H1 (cell line): ENCODE measurements at regions not wholly inside any gene's neighbourhood (a gene's known extent, or its start where the extent isn't known, plus 50 kb on each side); places are given as distances from the start of the nearest gene placed in this dataset.

ENCODE experiments used
- CTCF ChIA-PET: fragments of 300-600 bp; sonication (Branson Sonifier 250); formaldehyde crosslinking; loops from one replicate; lab custom pipeline; 2021; ENCODE audit not compliant: partially characterized antibody; lab: Charles Lee
- POLR2A ChIA-PET: fragments of 300-600 bp; sonication (Branson Sonifier 250); formaldehyde crosslinking; loops from one replicate; lab custom pipeline; 2021; ENCODE audit warnings: inconsistent platforms; ENCODE audit not compliant: partially characterized antibody; lab: Charles Lee
- DNase-seq, 2 experiments: peaks; one replicate each; pipeline versions ENCODE4 v3.0.0 to v3.0.0-alpha.2; 2010 to 2022; ENCODE audit warnings: low spot score in 2 of 2, low read depth in 1 of 2, mixed read lengths in 1 of 2
- FAIRE-seq: peaks from 2 replicates; lab custom pipeline; 2011; peaks lifted over from hg19 to GRCh38; lab: Jason Lieb, UNC
- H2AFZ ChIP-seq: 2 replicates; pipeline ENCODE4 v1.8.1; 2012; ENCODE audit warnings: low read length, inconsistent platforms
- H2AK5ac ChIP-seq: 2 replicates; pipeline ENCODE4 v1.6.1; 2013; ENCODE audit warnings: low read depth, low read length
- H2BK120ac ChIP-seq: replicated peaks from 2 replicates; pipeline ENCODE3; 2013; ENCODE audit warnings: low read depth, low read length, inconsistent platforms
- H2BK12ac ChIP-seq: 2 replicates; pipeline ENCODE4 v1.6.1; 2013; ENCODE audit warnings: low read depth, low read length
- H2BK15ac ChIP-seq: 2 replicates; pipeline ENCODE4 v1.6.1; 2013; ENCODE audit warnings: low read length
- H2BK20ac ChIP-seq: 2 replicates; pipeline ENCODE4 v1.6.1; 2013; ENCODE audit warnings: low read length
- H2BK5ac ChIP-seq: 2 replicates; pipeline ENCODE4 v1.6.1; 2013; ENCODE audit warnings: low read depth, low read length
- H3K14ac ChIP-seq: 2 replicates; pipeline ENCODE4 v1.6.1; 2013; ENCODE audit warnings: inconsistent platforms; ENCODE audit not compliant: insufficient read length
- H3K18ac ChIP-seq: 2 replicates; pipeline ENCODE4 v1.6.1; 2013; ENCODE audit warnings: low read length; ENCODE audit errors: extremely low read depth
- H3K23ac ChIP-seq: 2 replicates; pipeline ENCODE4 v1.6.1; 2013; ENCODE audit warnings: inconsistent platforms; ENCODE audit not compliant: insufficient read length
- H3K23me2 ChIP-seq: 2 replicates; pipeline ENCODE4 v1.6.1; 2013; ENCODE audit warnings: low read depth, low read length
- H3K27ac ChIP-seq: 2 replicates; pipeline ENCODE4 v1.6.1; 2011; ENCODE audit warnings: low read depth, low read length, inconsistent platforms
- H3K27me3 ChIP-seq, 4 experiments: replicated peaks in 1 of 4; 1 replicate in 1 of 4; 2 replicates in 3 of 4; pipeline versions ENCODE4 v1.6.1 to v1.8.1; 2011 to 2013; ENCODE audit warnings: low read length in 3 of 4, mild to moderate bottlenecking in 3 of 4, inconsistent platforms in 2 of 4, mixed read lengths in 2 of 4, moderate library complexity in 1 of 4; ENCODE audit not compliant: control insufficient read depth in 3 of 4, insufficient read depth in 3 of 4; ENCODE audit errors: extremely low read depth in 1 of 4
- H3K36me3 ChIP-seq, 4 experiments: 2 replicates each; pipeline versions ENCODE4 v1.6.1 to v1.8.1; 2011 to 2013; ENCODE audit warnings: mild to moderate bottlenecking in 4 of 4, low read length in 3 of 4, moderate library complexity in 2 of 4, control low read depth in 1 of 4, inconsistent platforms in 1 of 4; ENCODE audit not compliant: insufficient read depth in 4 of 4, control insufficient read depth in 2 of 4
- H3K4ac ChIP-seq: replicated peaks from 2 replicates; pipeline ENCODE3; 2013; ENCODE audit warnings: low read length, low read depth, mixed read lengths, inconsistent platforms; ENCODE audit not compliant: insufficient read length
- H3K4me1 ChIP-seq, 4 experiments: replicated peaks in 1 of 4; 1 replicate in 1 of 4; 2 replicates in 3 of 4; pipeline versions ENCODE4 v1.6.1 to v1.8.1; 2011 to 2013; ENCODE audit warnings: low read length in 3 of 4, inconsistent platforms in 2 of 4, mixed read lengths in 1 of 4; ENCODE audit not compliant: insufficient read depth in 4 of 4, control insufficient read depth in 3 of 4
- H3K4me2 ChIP-seq, 2 experiments: 2 replicates each; pipeline versions ENCODE4 v1.6.1 to v1.8.1; 2011 to 2013; ENCODE audit warnings: low read depth in 2 of 2, low read length in 2 of 2, control low read depth in 1 of 2, inconsistent platforms in 1 of 2, mild to moderate bottlenecking in 1 of 2; ENCODE audit not compliant: insufficient read depth in 1 of 2
- H3K4me3 ChIP-seq, 4 experiments: fragments of 200-600, 300-600 bp in 1 of 4; sonication (generic), shearing (Covaris generic), sonication (Bioruptor Twin) in 1 of 4; 2 replicates each; pipeline versions ENCODE4 v1.5.1 to v1.8.1; 2011 to 2016; ENCODE audit warnings: low read length in 4 of 4, low read depth in 3 of 4, control low read depth in 2 of 4, inconsistent platforms in 2 of 4, mild to moderate bottlenecking in 2 of 4, mixed read lengths in 1 of 4, moderate library complexity in 1 of 4; ENCODE audit not compliant: insufficient read depth in 2 of 4; ENCODE audit errors: extremely low read depth in 1 of 4
- H3K56ac ChIP-seq: replicated peaks from 2 replicates; pipeline ENCODE3; 2013; ENCODE audit warnings: low read depth, mild to moderate bottlenecking, mixed read lengths, low read length, inconsistent platforms; ENCODE audit not compliant: insufficient read length
- H3K79me1 ChIP-seq: 2 replicates; pipeline ENCODE4 v1.6.1; 2013; ENCODE audit warnings: low read depth, low read length, control low read depth
- H3K79me2 ChIP-seq, 2 experiments: 2 replicates each; pipeline versions ENCODE4 v1.6.1 to v1.8.1; 2012 to 2013; ENCODE audit warnings: low read length in 2 of 2, mild to moderate bottlenecking in 2 of 2, inconsistent platforms in 1 of 2; ENCODE audit not compliant: insufficient read depth in 2 of 2, control insufficient read depth in 1 of 2
- H3K9ac ChIP-seq, 4 experiments: replicated peaks in 1 of 4; 1 replicate in 1 of 4; 2 replicates in 3 of 4; pipeline versions ENCODE4 v1.6.1 to v1.8.1; 2011 to 2013; ENCODE audit warnings: low read depth in 3 of 4, low read length in 3 of 4, control low read depth in 2 of 4, mild to moderate bottlenecking in 2 of 4, moderate library complexity in 2 of 4, inconsistent platforms in 1 of 4; ENCODE audit errors: extremely low read depth in 1 of 4
- H3K9me3 ChIP-seq, 2 experiments: 2 replicates each; pipeline versions ENCODE4 v1.6.1 to v1.8.1; 2012 to 2013; ENCODE audit warnings: mild to moderate bottlenecking in 2 of 2, moderate library complexity in 2 of 2, control low read depth in 1 of 2, inconsistent platforms in 1 of 2, low read depth in 1 of 2, low read length in 1 of 2, mixed read lengths in 1 of 2; ENCODE audit not compliant: insufficient read depth in 2 of 2
- H4K20me1 ChIP-seq, 2 experiments: replicated peaks in 1 of 2; 2 replicates each; pipeline versions ENCODE3 to v1.8.1; 2011 to 2013; ENCODE audit warnings: inconsistent platforms in 2 of 2, low read length in 2 of 2, mild to moderate bottlenecking in 1 of 2; ENCODE audit not compliant: insufficient read depth in 2 of 2, control insufficient read depth in 1 of 2
- H4K5ac ChIP-seq: 2 replicates; pipeline ENCODE4 v1.6.1; 2013; ENCODE audit warnings: low read length, low read depth, mixed read lengths, inconsistent platforms; ENCODE audit not compliant: insufficient read length
- H4K8ac ChIP-seq: 2 replicates; pipeline ENCODE4 v1.8.0; 2013; ENCODE audit warnings: mild to moderate bottlenecking, moderate library complexity, low read length, inconsistent platforms; ENCODE audit not compliant: insufficient read depth; ENCODE audit errors: extremely low read depth
- H4K91ac ChIP-seq: replicated peaks from 2 replicates; pipeline ENCODE3; 2013; ENCODE audit warnings: low read length, mixed read lengths, inconsistent platforms; ENCODE audit not compliant: insufficient read length
- ASH2L ChIP-seq: fragments of 200-600, 300-600 bp; sonication (generic); IDR thresholded peaks from one replicate; pipeline ENCODE4 v1.7.1; 2017; ENCODE audit warnings: low read length
- CEBPB ChIP-seq: IDR thresholded peaks from 2 replicates; pipeline ENCODE4 v1.6.1; 2012; ENCODE audit warnings: low read depth, low read length
- CHD1 ChIP-seq: IDR thresholded peaks from 2 replicates; pipeline ENCODE4 v1.6.1; 2012; ENCODE audit warnings: low read depth, low read length, improper control_type of control experiment
- CTBP2 ChIP-seq: IDR thresholded peaks from 2 replicates; pipeline ENCODE4 v1.7.0; 2011; ENCODE audit warnings: borderline replicate concordance, mild to moderate bottlenecking, moderate library complexity, mixed read lengths, low read length; ENCODE audit not compliant: insufficient read depth, insufficient read length
- EP300 ChIP-seq, 2 experiments: IDR thresholded peaks; 1 replicate in 1 of 2; 2 replicates in 1 of 2; pipeline ENCODE4 v1.6.1; 2011 to 2012; ENCODE audit warnings: low read depth in 2 of 2, low read length in 2 of 2, mild to moderate bottlenecking in 2 of 2, borderline replicate concordance in 1 of 2, inconsistent platforms in 1 of 2, moderate library complexity in 1 of 2
- KDM4A ChIP-seq: IDR thresholded peaks from one replicate; pipeline ENCODE4 v1.7.1; 2012; ENCODE audit warnings: low read depth, mild to moderate bottlenecking, moderate library complexity, low read length, inconsistent platforms; ENCODE audit not compliant: severe bottlenecking
- MAFK ChIP-seq: IDR thresholded peaks from 2 replicates; pipeline ENCODE4 v1.6.1; 2012; ENCODE audit warnings: low read depth, mild to moderate bottlenecking, improper control_type of control experiment, low read length
- RBBP5 ChIP-seq: IDR thresholded peaks from 2 replicates; pipeline ENCODE4 v1.7.1; 2012; ENCODE audit warnings: low read depth, mild to moderate bottlenecking, inconsistent platforms, low read length, moderate library complexity, borderline replicate concordance
- SP1 ChIP-seq: IDR thresholded peaks from 2 replicates; pipeline ENCODE4 v1.6.1; 2011; ENCODE audit warnings: low read depth, low read length
- SP2 ChIP-seq: IDR thresholded peaks from 2 replicates; pipeline ENCODE4 v1.6.1; 2012; ENCODE audit warnings: mild to moderate bottlenecking, low read length, inconsistent platforms
- SUZ12 ChIP-seq: fragments of 200-600 bp; sonication (generic); IDR thresholded peaks from 2 replicates; pipeline ENCODE4 v1.6.1; 2012; ENCODE audit warnings: mild to moderate bottlenecking, inconsistent platforms, low read length, moderate library complexity, mixed read lengths
- TBP ChIP-seq: IDR thresholded peaks from 2 replicates; pipeline ENCODE4 v1.6.1; 2011; ENCODE audit warnings: low read depth, low read length, improper control_type of control experiment
- ZNF274 ChIP-seq: IDR thresholded peaks from 2 replicates; pipeline ENCODE4 v1.7.0; 2012; ENCODE audit warnings: low read length, borderline replicate concordance; ENCODE audit errors: extremely low read depth
- WGBS, 2 experiments: shearing (Covaris generic) in 1 of 2; methylation state at CpG; one replicate each; pipeline versions ENCODE4 v1.1.6 to v1.1.7; 2013 to 2015; ENCODE audit warnings: low lambda C conversion rate in 2 of 2, mixed read lengths in 2 of 2, inconsistent platforms in 1 of 2, low coverage in 1 of 2, missing lambda C conversion rate in 1 of 2; ENCODE audit not compliant: insufficient replicate concordance in 2 of 2, insufficient coverage in 1 of 2, insufficient read length in 1 of 2; ENCODE audit errors: extremely low coverage in 1 of 2, missing lambda C conversion rate in 1 of 2; 5-methylcytosine and 5-hydroxymethylcytosine counted together

DNA sequence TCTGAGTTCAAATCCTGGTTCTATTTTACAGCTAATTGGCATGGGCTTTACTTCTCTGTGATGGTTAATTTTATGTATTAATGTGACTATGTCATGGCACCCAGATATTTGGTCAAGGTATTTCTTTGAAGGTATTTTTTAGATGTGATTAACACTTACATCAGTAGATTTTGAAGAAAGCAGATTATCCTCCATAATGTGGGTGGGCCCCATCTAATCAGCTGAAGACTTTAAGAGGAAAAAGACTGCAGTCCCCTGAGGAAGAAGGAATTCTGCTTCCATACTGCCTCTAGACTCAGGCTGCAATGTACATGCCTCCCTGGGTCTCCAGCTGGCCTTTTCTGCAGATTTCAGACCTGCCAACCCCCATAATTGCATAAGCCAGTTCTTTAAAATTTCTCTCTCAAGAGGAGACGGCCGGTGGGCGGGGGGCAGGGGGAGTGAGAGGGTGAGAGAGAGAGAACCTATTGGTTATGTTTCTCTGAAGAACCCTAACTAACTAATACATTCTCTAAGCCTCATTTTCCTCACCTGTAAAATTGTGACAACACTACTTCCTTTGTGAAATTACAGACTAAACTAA is 338.2 kb upstream of the PRDM1 start:
- Histone ChIP-seq H3K79me2 (no peaks in the 10 kb centered on the region), H3K27me3 (no peaks in the 10 kb centered on the region), H2AK5ac (no peak overlapping the region), H4K91ac (no peak overlapping the region), H2BK120ac (no peak overlapping the region), H3K9ac (no peak overlapping the region), H3K4me1 (peaks cover 0 to 3% (median 0%) of the 10 kb centered on the region in 4 experiments; a peak in 1 of 7 replicates), H3K4me2 (no peak overlapping the region), H2AFZ (no peak overlapping the region), H2BK5ac (no peak overlapping the region), H4K8ac (no peak overlapping the region), H3K23me2 (no peaks in the 10 kb centered on the region), H3K36me3 (no peaks in the 10 kb centered on the region), H4K20me1 (no peaks in the 10 kb centered on the region), H3K56ac (no peak overlapping the region), H2BK20ac (no peak overlapping the region), H3K27ac (no peak overlapping the region), H2BK12ac (no peak overlapping the region), H3K4ac (no peak overlapping the region), H3K18ac (no peak overlapping the region), H3K4me3 (no peak overlapping the region), H3K9me3 (no peaks in the 10 kb centered on the region; a peak in 1 of 4 replicates), H3K79me1 (no peaks in the 10 kb centered on the region), H3K14ac (no peak overlapping the region), H2BK15ac (no peak overlapping the region), H4K5ac (no peak overlapping the region), H3K23ac (no peak overlapping the region)
- CTCF ChIA-PET = no interaction called here
- 94% methylated on average over 3 of the region's 3 CpGs; no CpG with 5 or more reads in 1 of the 2 experiments for WGBS, 2 experiments
- FAIRE-seq (no peak), DNase-seq (no peak)
- TF ChIP-seq CEBPB (no peak), KDM4A (no peak), ZNF274 (no peak), CTBP2 (no peak), RBBP5 (no peak), ASH2L (no peak), EP300 (IDR thresholded peaks at IDR 0.05; ENCODE audit: borderline replicate concordance in 1 of 2, low read depth in 2 of 2, low read length in 2 of 2) (no peak), SP2 (no peak), CHD1 (no peak), SP1 (no peak), MAFK (no peak), SUZ12 (no peak), TBP (no peak)
- POLR2A ChIA-PET = no interaction called here
